Panc1 (cell line): ENCODE measurements at regions not wholly inside any gene's neighbourhood (a gene's known extent, or its start where the extent isn't known, plus 50 kb on each side); places are given as distances from the start of the nearest gene placed in this dataset.

Source experiments
- ATAC-seq: fragments of 200-7000 bp; cut with Tn5 transposase; 2 replicates; pipeline ENCODE4 v1.9.1; 2020; ENCODE audit warnings: mild to moderate bottlenecking, moderate library complexity
- BruUV-seq: library from RNA; stranded (reverse); fragments of 400-500 nt; replicated peaks from 2 replicates; lab custom pipeline; 2021; lab: Mats Ljungman, UMichigan
- CTCF ChIA-PET: fragments of 300-600 bp; sonication (Branson Sonifier 250); formaldehyde crosslinking; loops from one replicate; lab custom pipeline; 2022; ENCODE audit warnings: antibody characterized with exemption; lab: Charles Lee
- POLR2A ChIA-PET: fragments of 300-600 bp; sonication (Branson Sonifier 250); formaldehyde crosslinking; loops from one replicate; lab custom pipeline; 2022; ENCODE audit warnings: antibody characterized with exemption; lab: Charles Lee
- DNase-seq: peaks from one replicate; pipeline ENCODE4 v3.0.0-alpha.2; 2010; ENCODE audit warnings: low read depth, low spot score
- H3K27ac ChIP-seq: 2 replicates; pipeline ENCODE4 v1.5.1; 2011; ENCODE audit warnings: mild to moderate bottlenecking, low read length, inconsistent platforms
- H3K27me3 ChIP-seq: fragments of 200-500 bp; sonication (Bioruptor generic); 2 replicates; pipeline ENCODE4 v1.6.0; 2014; ENCODE audit warnings: low read length, inconsistent platforms; ENCODE audit not compliant: control insufficient read depth, insufficient read depth
- H3K36me3 ChIP-seq: fragments of 200-500 bp; sonication (Bioruptor generic); 2 replicates; pipeline ENCODE4 v1.5.1; 2014; ENCODE audit warnings: inconsistent platforms, mild to moderate bottlenecking, low read length, moderate library complexity; ENCODE audit not compliant: control insufficient read depth, insufficient read depth
- H3K4me1 ChIP-seq: 2 replicates; pipeline ENCODE4 v1.5.1; 2011; ENCODE audit warnings: inconsistent platforms, mild to moderate bottlenecking, low read length, moderate library complexity; ENCODE audit not compliant: control insufficient read depth, insufficient read depth
- H3K4me3 ChIP-seq, 2 experiments: 2 replicates each; pipeline ENCODE4 v1.5.1; 2011 to 2012; ENCODE audit warnings: low read depth in 2 of 2, low read length in 2 of 2, mild to moderate bottlenecking in 2 of 2, inconsistent platforms in 1 of 2, moderate library complexity in 1 of 2
- H3K9me3 ChIP-seq: fragments of 200-500 bp; sonication (Bioruptor generic); 2 replicates; pipeline ENCODE4 v1.5.1; 2014; ENCODE audit warnings: low read depth, mild to moderate bottlenecking, inconsistent platforms, low read length, moderate library complexity; ENCODE audit not compliant: control insufficient read depth, insufficient read depth
- POLR2AphosphoS5 ChIP-seq: IDR thresholded peaks from 2 replicates; pipeline ENCODE4 v1.6.1; 2012; ENCODE audit warnings: mild to moderate bottlenecking, low read depth, low read length, moderate library complexity
- SIN3A ChIP-seq: IDR thresholded peaks from 2 replicates; pipeline ENCODE4 v1.6.1; 2012; ENCODE audit warnings: low read depth, mild to moderate bottlenecking, low read length, moderate library complexity, borderline replicate concordance; ENCODE audit not compliant: insufficient read depth
- TCF7L2 ChIP-seq: IDR thresholded peaks from 2 replicates; pipeline ENCODE4 v1.6.1; 2011; ENCODE audit warnings: mild to moderate bottlenecking, low read depth, low read length, inconsistent platforms
- in situ Hi-C: cut with HindIII; loops from 2 replicates; pipeline ENCODE4 v1.10.0; 2016; ENCODE audit warnings: low sequenced_read_pairs, low pct_unique_long_range_greater_than_20kb
- intact Hi-C: fragments of 100-400 bp; cut with micrococcal nuclease; formaldehyde crosslinking; loops from one replicate; pipeline ENCODE4 v1.10.0; 2022; ENCODE audit not compliant: unreplicated experiment
- TF ChIP-seq, protein P1 (sequence below), 2 experiments: IDR thresholded peaks; 2 replicates each; pipeline ENCODE4 v1.6.1; 2011 to 2012; ENCODE audit warnings: low read depth in 2 of 2, control low read depth in 1 of 2, low read length in 1 of 2, mild to moderate bottlenecking in 1 of 2, moderate library complexity in 1 of 2; ENCODE audit not compliant: insufficient read depth in 1 of 2
- TF ChIP-seq, protein P2 (sequence below): fragments of 450-650 bp; IDR thresholded peaks from 2 replicates; pipeline ENCODE4 v1.5.1; 2017; ENCODE audit warnings: mild to moderate bottlenecking

DNA sequence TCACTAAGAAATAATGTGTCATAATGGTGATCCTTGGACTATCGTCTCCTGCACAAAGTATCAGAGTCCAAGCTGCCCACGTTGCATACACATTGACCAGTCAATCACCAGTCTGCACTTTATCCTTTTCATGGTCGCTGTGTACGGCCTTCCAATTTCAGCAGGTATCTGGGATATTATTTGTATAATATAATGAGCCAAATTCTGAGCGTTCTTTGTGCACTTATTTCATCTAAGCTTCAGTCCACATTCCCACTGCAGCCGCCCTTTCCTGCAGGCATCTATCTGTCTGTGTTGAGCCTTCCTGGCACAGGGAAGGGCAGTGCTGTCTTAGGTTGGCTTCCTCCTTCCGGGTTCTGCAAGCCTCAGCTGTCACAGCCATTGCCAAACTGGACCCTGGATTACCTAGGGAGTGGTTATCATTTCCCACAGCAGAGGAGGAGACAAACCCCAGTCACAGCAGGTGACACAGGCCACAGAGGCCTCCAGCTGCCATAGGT is 174.3 kb downstream of the TTLL2 start:
- no peak overlapping the region for H3K4me3 ChIP-seq
- TF ChIP-seq, protein P1, sequence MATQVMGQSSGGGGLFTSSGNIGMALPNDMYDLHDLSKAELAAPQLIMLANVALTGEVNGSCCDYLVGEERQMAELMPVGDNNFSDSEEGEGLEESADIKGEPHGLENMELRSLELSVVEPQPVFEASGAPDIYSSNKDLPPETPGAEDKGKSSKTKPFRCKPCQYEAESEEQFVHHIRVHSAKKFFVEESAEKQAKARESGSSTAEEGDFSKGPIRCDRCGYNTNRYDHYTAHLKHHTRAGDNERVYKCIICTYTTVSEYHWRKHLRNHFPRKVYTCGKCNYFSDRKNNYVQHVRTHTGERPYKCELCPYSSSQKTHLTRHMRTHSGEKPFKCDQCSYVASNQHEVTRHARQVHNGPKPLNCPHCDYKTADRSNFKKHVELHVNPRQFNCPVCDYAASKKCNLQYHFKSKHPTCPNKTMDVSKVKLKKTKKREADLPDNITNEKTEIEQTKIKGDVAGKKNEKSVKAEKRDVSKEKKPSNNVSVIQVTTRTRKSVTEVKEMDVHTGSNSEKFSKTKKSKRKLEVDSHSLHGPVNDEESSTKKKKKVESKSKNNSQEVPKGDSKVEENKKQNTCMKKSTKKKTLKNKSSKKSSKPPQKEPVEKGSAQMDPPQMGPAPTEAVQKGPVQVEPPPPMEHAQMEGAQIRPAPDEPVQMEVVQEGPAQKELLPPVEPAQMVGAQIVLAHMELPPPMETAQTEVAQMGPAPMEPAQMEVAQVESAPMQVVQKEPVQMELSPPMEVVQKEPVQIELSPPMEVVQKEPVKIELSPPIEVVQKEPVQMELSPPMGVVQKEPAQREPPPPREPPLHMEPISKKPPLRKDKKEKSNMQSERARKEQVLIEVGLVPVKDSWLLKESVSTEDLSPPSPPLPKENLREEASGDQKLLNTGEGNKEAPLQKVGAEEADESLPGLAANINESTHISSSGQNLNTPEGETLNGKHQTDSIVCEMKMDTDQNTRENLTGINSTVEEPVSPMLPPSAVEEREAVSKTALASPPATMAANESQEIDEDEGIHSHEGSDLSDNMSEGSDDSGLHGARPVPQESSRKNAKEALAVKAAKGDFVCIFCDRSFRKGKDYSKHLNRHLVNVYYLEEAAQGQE (IDR thresholded peaks at IDR 0.05; ENCODE audit: insufficient read depth in 1 of 2, low read depth in 2 of 2, low read length in 1 of 2): no peak
- TF ChIP-seq SIN3A (no peak), TCF7L2 (no peak), POLR2AphosphoS5 (no peak)
- TF ChIP-seq, protein P2, sequence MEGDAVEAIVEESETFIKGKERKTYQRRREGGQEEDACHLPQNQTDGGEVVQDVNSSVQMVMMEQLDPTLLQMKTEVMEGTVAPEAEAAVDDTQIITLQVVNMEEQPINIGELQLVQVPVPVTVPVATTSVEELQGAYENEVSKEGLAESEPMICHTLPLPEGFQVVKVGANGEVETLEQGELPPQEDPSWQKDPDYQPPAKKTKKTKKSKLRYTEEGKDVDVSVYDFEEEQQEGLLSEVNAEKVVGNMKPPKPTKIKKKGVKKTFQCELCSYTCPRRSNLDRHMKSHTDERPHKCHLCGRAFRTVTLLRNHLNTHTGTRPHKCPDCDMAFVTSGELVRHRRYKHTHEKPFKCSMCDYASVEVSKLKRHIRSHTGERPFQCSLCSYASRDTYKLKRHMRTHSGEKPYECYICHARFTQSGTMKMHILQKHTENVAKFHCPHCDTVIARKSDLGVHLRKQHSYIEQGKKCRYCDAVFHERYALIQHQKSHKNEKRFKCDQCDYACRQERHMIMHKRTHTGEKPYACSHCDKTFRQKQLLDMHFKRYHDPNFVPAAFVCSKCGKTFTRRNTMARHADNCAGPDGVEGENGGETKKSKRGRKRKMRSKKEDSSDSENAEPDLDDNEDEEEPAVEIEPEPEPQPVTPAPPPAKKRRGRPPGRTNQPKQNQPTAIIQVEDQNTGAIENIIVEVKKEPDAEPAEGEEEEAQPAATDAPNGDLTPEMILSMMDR: no peak
- no peaks in the 10 kb centered on the region for H3K36me3 ChIP-seq
- in situ Hi-C loops: no loop called here
- intact Hi-C loops: no loop called here
- H3K9me3 ChIP-seq: no peaks in the 10 kb centered on the region
- POLR2A ChIA-PET: interaction anchor here (0.6 kb wide), 1 partner anchor 800 kb away, joined by 4 read pairs; no protein-coding TSS in a partner anchor
- BruUV-seq: no TSS peak
- CTCF ChIA-PET: no interaction called here
- no peak overlapping the region for H3K27ac ChIP-seq
- ATAC-seq: no peak
- no peak for DNase-seq
- H3K27me3 ChIP-seq: peaks cover 2% of the 10 kb centered on the region; the same call in 1 of the 2 replicates
- no peaks in the 10 kb centered on the region for H3K4me1 ChIP-seq

DNA sequence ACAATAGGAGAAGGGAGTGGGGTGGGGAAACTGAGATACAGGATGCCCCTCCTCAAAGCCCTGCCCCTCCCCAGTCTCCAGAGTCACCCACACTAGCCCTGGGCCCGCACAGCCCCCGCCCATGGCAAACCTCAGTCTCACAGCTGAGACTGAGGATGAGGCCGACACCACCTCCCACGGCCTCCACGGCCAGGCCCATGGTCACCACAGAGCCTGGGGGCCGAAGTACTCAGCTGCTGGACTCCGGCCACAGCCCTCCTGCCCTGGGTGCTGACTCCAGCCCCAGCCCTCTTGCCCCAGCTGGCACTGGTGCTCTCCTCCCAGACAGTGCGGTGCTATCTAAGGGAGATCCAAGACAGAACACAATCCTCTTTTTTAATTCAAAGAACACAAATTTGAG is 176.1 kb downstream of the TTLL2 start:
- ATAC-seq (no peak), DNase-seq (no peak)
- ChIA-PET CTCF (interaction anchor here (0.5 to 0.6 kb wide), 2 partner anchors 14 to 109 kb away, joined by 11 to 15 read pairs; no protein-coding TSS in a partner anchor), POLR2A (no interaction called here)
- Histone ChIP-seq H3K27ac (no peak overlapping the region), H3K4me3 (no peak overlapping the region), H3K4me1 (no peaks in the 10 kb centered on the region), H3K27me3 (peaks cover 2% of the 10 kb centered on the region; the same call in 1 of the 2 replicates), H3K9me3 (no peaks in the 10 kb centered on the region), H3K36me3 (no peaks in the 10 kb centered on the region)
- BruUV-seq: no TSS peak
- TF ChIP-seq TCF7L2 (no peak), POLR2AphosphoS5 (no peak)
- in situ Hi-C loops (no loop called here), intact Hi-C loops (loop anchor here (10.0 kb wide), 1 partner anchor 394 kb away; no protein-coding TSS in a partner anchor)

DNA sequence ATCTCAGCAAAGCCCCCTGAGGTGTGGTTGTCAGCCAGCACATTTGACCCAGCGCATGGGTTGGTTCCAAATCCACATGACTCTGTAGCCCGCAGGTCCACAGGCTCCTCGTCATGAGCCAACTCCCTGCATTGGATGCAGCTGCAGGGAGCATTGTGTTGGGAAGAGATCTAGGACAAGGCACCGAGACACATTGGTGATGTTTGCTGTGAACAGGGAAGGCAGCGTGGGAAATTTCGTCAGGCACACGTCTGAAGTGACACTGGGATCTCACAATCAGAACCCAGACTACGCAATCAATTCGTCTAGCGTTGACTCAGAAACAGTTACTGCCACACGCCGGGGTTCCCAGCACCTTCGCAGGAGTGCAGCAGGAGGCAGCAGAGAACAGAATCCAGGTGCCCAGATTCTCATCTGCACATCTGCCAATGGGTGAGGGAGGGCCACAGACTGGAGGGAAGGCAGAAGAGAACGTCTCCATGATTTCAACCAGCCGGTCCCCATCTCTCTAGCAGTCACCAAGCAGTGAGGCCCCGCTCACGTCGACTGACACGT is 177.0 kb downstream of the TTLL2 start:
- no peaks in the 10 kb centered on the region for H3K36me3 ChIP-seq
- no peaks in the 10 kb centered on the region for H3K4me1 ChIP-seq
- H3K27me3 ChIP-seq: peaks cover 2% of the 10 kb centered on the region; the same call in 1 of the 2 replicates
- POLR2A ChIA-PET: no interaction called here
- CTCF ChIA-PET: interaction anchor here (0.6 kb wide), 1 partner anchor 13 kb away, joined by 15 read pairs; no protein-coding TSS in a partner anchor
- no TSS peak for BruUV-seq
- intact Hi-C loops (loop anchor here (10.0 kb wide), 1 partner anchor 393 kb away; no protein-coding TSS in a partner anchor), in situ Hi-C loops (no loop called here)
- no peak overlapping the region for H3K4me3 ChIP-seq
- H3K27ac ChIP-seq: no peak overlapping the region
- H3K9me3 ChIP-seq: no peaks in the 10 kb centered on the region
- TF ChIP-seq SIN3A (no peak), POLR2AphosphoS5 (no peak), TCF7L2 (no peak)
- TF ChIP-seq, protein P1 (IDR thresholded peaks at IDR 0.05; ENCODE audit: insufficient read depth in 1 of 2, low read depth in 2 of 2, low read length in 1 of 2): no peak
- TF ChIP-seq, protein P2: no peak
- ATAC-seq (peak; percentile 75), DNase-seq (peak; percentile 13)
